Spleen (tissue), 11 donors: ENCODE measurements at regions not wholly inside any gene's neighbourhood (a gene's known extent, or its start where the extent isn't known, plus 50 kb on each side); places are given as distances from the start of the nearest gene placed in this dataset.

Source experiments
- DNase-seq: peaks from one replicate; pipeline ENCODE4 v3.0.0-alpha.2; 2020
- H3K27ac ChIP-seq, 8 donors: fragments of 200-600 bp; sonication (generic) in 7 of 8; 1 replicate in 4 of 8; 2 replicates in 4 of 8; pipeline versions ENCODE4 v1.5.0 to v1.8.0; 2016 to 2021; ENCODE audit warnings: inconsistent platforms in 4 of 8, mild to moderate bottlenecking in 4 of 8, moderate library complexity in 1 of 8
- H3K27me3 ChIP-seq, 7 donors: fragments of 200-600 bp; sonication (generic) in 6 of 7; replicated peaks in 1 of 7; 1 replicate in 4 of 7; 2 replicates in 3 of 7; pipeline versions ENCODE4 v1.5.0 to v1.8.0; 2016 to 2021; ENCODE audit warnings: inconsistent platforms in 3 of 7, mild to moderate bottlenecking in 1 of 7
- H3K36me3 ChIP-seq, 6 donors: fragments of 200-600 bp; sonication (generic) in 5 of 6; 1 replicate in 4 of 6; 2 replicates in 2 of 6; pipeline versions ENCODE4 v1.5.0 to v1.8.0; 2016 to 2021; ENCODE audit warnings: inconsistent platforms in 2 of 6
- H3K4me1 ChIP-seq, 6 donors: fragments of 200-600 bp; sonication (generic) in 5 of 6; 1 replicate in 3 of 6; 2 replicates in 3 of 6; pipeline versions ENCODE4 v1.5.0 to v1.8.0; 2016 to 2021; ENCODE audit warnings: inconsistent platforms in 3 of 6
- H3K4me3 ChIP-seq, 8 donors: fragments of 200-600 bp; sonication (generic) in 7 of 8; 1 replicate in 4 of 8; 2 replicates in 4 of 8; pipeline versions ENCODE4 v1.5.0 to v1.8.0; 2016 to 2021; ENCODE audit warnings: inconsistent platforms in 4 of 8, mild to moderate bottlenecking in 4 of 8, moderate library complexity in 2 of 8
- H3K9me3 ChIP-seq, 8 donors: fragments of 200-600 bp; sonication (generic) in 7 of 8; 1 replicate in 4 of 8; 2 replicates in 4 of 8; pipeline versions ENCODE4 v1.5.0 to v1.8.0; 2016 to 2021; ENCODE audit warnings: inconsistent platforms in 4 of 8
- POLR2A ChIP-seq, 3 donors: fragments of 450-650 bp; IDR thresholded peaks; one replicate each; pipeline ENCODE4 v1.5.1; 2017; ENCODE audit warnings: antibody characterized with exemption in 3 of 3, mild to moderate bottlenecking in 1 of 3
- POLR2AphosphoS5 ChIP-seq, 3 donors: sonication (generic); formaldehyde crosslinking; IDR thresholded peaks; one replicate each; pipeline ENCODE4 v1.5.1; 2017; ENCODE audit warnings: antibody characterized with exemption in 3 of 3
- WGBS, 5 donors: extraction: QIAGEN DNeasy Blood & Tissue Kit in 3 of 5; methylation state at CpG; one replicate each; pipeline versions ENCODE4 v1.1.5 to v1.1.7; 2013 to 2018; 5-methylcytosine and 5-hydroxymethylcytosine counted together
- intact Hi-C: fragments of 100-400 bp; cut with DNase I; formaldehyde crosslinking; loops from one replicate; pipeline ENCODE4 v1.15.0; 2023; ENCODE audit warnings: low total_unique reads
- TF ChIP-seq, protein P1 (sequence below), 11 experiments: fragments of 200-600 bp in 7 of 11; fragments of 450-650 bp in 4 of 11; sonication (generic) in 4 of 11; IDR thresholded peaks in 8 of 11; conservative IDR thresholded peaks in 3 of 11; 1 replicate in 7 of 11; 2 replicates in 4 of 11; pipeline versions ENCODE4 v1.4.0 to v1.8.0; 2016 to 2021; ENCODE audit warnings: antibody characterized with exemption in 11 of 11, inconsistent platforms in 4 of 11, mild to moderate bottlenecking in 1 of 11
- donor health status: healthy with polysubstance abuse.
- donor health status: DM: no; HTN: no; CAD: no; lungs with moderate emphysema.
- donor health status: DM: no; HTN: no; CAD: no.
- donor health status: Bipolar disorder and iron deficiency.
- donor health status: healthy.
- donor health status: DM: no; HTN: no; CAD: no.
- donor health status: DM: yes; HTN: yes; CAD: no.

DNA sequence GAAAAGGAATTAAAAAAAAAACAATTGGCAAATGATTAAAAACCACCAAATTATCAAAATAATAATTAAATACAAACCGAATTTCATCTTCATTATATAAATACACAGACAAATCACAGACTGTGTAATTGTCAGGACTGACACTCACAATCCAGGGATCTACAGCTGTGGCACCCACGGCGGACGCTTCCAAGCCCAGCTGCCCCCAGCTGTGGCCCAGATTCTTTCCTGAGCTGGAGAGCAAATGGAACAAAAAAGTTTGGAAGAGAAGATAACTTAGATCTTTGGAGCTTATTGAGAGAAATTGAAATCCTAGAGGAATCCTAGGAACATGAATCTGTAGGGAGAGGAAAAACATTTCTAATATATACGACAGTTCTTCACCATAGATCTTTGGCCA is 316.1 kb downstream of the OTUD1 start:
- no peak for DNase-seq
- Histone ChIP-seq H3K27me3 (no peaks in the 10 kb centered on the region), H3K4me1 (no peaks in the 10 kb centered on the region), H3K36me3 (no peaks in the 10 kb centered on the region), H3K9me3 (no peaks in the 10 kb centered on the region), H3K4me3 (no peak overlapping the region), H3K27ac (no peak overlapping the region)
- 70 to 85% (median 77%) methylated on average over 5 of the region's 5 CpGs for WGBS, 5 donors
- intact Hi-C loops = no loop called here
- TF ChIP-seq POLR2AphosphoS5 (IDR thresholded peaks at IDR 0.05) (no peak), POLR2A (IDR thresholded peaks at IDR 0.05) (no peak)
- TF ChIP-seq, protein P1, sequence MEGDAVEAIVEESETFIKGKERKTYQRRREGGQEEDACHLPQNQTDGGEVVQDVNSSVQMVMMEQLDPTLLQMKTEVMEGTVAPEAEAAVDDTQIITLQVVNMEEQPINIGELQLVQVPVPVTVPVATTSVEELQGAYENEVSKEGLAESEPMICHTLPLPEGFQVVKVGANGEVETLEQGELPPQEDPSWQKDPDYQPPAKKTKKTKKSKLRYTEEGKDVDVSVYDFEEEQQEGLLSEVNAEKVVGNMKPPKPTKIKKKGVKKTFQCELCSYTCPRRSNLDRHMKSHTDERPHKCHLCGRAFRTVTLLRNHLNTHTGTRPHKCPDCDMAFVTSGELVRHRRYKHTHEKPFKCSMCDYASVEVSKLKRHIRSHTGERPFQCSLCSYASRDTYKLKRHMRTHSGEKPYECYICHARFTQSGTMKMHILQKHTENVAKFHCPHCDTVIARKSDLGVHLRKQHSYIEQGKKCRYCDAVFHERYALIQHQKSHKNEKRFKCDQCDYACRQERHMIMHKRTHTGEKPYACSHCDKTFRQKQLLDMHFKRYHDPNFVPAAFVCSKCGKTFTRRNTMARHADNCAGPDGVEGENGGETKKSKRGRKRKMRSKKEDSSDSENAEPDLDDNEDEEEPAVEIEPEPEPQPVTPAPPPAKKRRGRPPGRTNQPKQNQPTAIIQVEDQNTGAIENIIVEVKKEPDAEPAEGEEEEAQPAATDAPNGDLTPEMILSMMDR (IDR thresholded peaks at IDR 0.05 in 8 of 11, conservative IDR thresholded peaks at IDR 0.05 in 3 of 11) = no peak

DNA sequence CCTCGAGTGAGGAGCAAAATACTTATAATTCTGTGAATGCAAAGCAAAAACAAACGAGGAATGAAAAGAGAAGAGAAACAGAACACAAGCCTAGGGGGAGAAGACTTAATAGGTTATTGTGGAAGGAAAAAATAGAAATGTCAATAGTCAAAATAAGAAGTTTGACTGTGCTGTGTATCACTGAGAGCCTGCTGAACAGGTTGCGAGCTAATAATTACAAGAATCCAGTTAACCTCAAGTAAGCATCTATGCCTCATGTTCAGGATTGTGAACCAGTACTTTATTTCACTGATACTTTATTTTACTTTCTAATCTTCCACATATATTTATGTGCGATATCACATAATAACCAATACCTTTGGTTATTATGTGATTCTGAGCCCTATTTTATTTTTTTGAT is 316.7 kb downstream of the OTUD1 start:
- no peaks in the 10 kb centered on the region for H3K36me3 ChIP-seq
- H3K27me3 ChIP-seq = no peaks in the 10 kb centered on the region
- no peak overlapping the region for H3K27ac ChIP-seq
- H3K4me3 ChIP-seq = no peak overlapping the region
- no peak for DNase-seq
- H3K4me1 ChIP-seq = no peaks in the 10 kb centered on the region
- H3K9me3 ChIP-seq = no peaks in the 10 kb centered on the region
- TF ChIP-seq POLR2AphosphoS5 (IDR thresholded peaks at IDR 0.05) = no peak
- TF ChIP-seq POLR2A (IDR thresholded peaks at IDR 0.05) = no peak
- TF ChIP-seq, protein P1 (IDR thresholded peaks at IDR 0.05 in 8 of 11, conservative IDR thresholded peaks at IDR 0.05 in 3 of 11) = no peak
- intact Hi-C loops = no loop called here
- WGBS, 5 donors = 74 to 85% (median 79%) methylated on average over 4 of the region's 4 CpGs

DNA sequence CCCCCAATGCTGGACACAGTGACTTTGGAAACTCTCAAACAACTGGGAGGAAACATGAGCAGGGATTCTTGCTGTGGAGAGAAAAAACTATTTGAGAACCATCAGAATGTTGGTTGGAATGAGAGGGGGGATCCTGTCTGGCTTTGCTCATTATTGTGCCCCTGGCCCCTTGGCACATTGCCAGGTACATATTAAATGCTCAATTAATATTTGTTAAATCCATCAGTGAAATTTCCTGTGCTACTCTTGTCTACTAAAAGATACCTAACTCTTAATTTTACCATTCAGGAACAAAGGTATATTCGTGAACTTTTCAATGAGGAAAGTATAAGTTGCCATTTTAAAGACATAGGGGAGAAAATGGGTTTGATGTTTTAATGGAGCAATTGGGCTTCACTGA is 329.4 kb downstream of the OTUD1 start:
- TF ChIP-seq, protein P1 (IDR thresholded peaks at IDR 0.05 in 8 of 11, conservative IDR thresholded peaks at IDR 0.05 in 3 of 11) = no peak
- no peak for TF ChIP-seq POLR2A (IDR thresholded peaks at IDR 0.05)
- TF ChIP-seq POLR2AphosphoS5 (IDR thresholded peaks at IDR 0.05) = no peak
- no peak for DNase-seq

DNA sequence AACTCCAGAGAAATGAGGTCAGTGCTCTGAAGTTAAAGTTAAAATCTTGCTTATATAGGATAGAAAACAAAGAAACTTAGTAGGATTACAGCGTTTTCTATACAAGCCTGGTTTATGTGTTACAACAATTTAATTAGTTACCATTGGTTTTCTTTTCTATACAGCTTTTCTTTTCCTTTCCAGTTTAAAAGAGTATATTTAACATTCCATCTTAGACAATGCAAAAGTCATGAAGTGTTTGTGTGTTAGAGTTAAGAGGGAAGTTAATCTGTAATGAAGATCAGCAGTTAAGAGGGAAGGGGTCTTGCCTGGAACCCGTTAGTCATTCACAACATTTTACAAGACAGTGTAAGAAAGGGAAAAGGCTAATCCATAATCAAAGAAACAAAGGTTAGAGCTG is 338.3 kb downstream of the OTUD1 start:
- no peaks in the 10 kb centered on the region for H3K9me3 ChIP-seq
- intact Hi-C loops = no loop called here
- H3K4me3 ChIP-seq = no peak overlapping the region
- H3K27me3 ChIP-seq = no peaks in the 10 kb centered on the region
- WGBS, 5 donors = 73 to 87% (median 81%) methylated on average over 2 of the region's 2 CpGs
- H3K27ac ChIP-seq = no peak overlapping the region
- H3K36me3 ChIP-seq = no peaks in the 10 kb centered on the region
- H3K4me1 ChIP-seq = no peaks in the 10 kb centered on the region
- DNase-seq = no peak
- TF ChIP-seq POLR2AphosphoS5 (IDR thresholded peaks at IDR 0.05) (no peak), POLR2A (IDR thresholded peaks at IDR 0.05) (no peak)
- TF ChIP-seq, protein P1 (IDR thresholded peaks at IDR 0.05 in 8 of 11, conservative IDR thresholded peaks at IDR 0.05 in 3 of 11) = no peak

More for the DNA sequence above, 329.4 kb downstream of the OTUD1 start:
- Histone ChIP-seq H3K9me3 (peaks cover 0 to 29% (median 10%) of the 10 kb centered on the region in 8 donors), H3K27me3 (no peaks in the 10 kb centered on the region), H3K27ac (no peak overlapping the region), H3K36me3 (no peaks in the 10 kb centered on the region), H3K4me3 (no peak overlapping the region), H3K4me1 (no peaks in the 10 kb centered on the region)
- 74 to 93% (median 86%) methylated on average over 1 of the region's 1 CpG for WGBS, 5 donors
- intact Hi-C loops = no loop called here
